ENCODE measurements at regions not wholly inside any gene's neighbourhood (a gene's known extent, or its start where the extent isn't known, plus 50 kb on each side); places are given as distances from the start of the nearest gene placed in this dataset.

GRCh38 chr22:48724899-48725298, 1102.8 kb downstream of the BRD1 start:
- no peak for TF ChIP-seq CTCF (IDR thresholded peaks at IDR 0.05; ENCODE audit: insufficient read depth, low read length, severe bottlenecking)
- Histone ChIP-seq H3K27me3 (ENCODE audit: control insufficient read depth, insufficient read depth, low read length) (no peaks in the 10 kb centered on the region), H3K36me3 (ENCODE audit: control insufficient read depth, insufficient read depth, low read length) (no peaks in the 10 kb centered on the region), H3K4me3 (ENCODE audit: low read depth, low read length) (no peak overlapping the region)
- no peak for DNase-seq (ENCODE audit: low read depth)
- FAIRE-seq = no peak

DNA sequence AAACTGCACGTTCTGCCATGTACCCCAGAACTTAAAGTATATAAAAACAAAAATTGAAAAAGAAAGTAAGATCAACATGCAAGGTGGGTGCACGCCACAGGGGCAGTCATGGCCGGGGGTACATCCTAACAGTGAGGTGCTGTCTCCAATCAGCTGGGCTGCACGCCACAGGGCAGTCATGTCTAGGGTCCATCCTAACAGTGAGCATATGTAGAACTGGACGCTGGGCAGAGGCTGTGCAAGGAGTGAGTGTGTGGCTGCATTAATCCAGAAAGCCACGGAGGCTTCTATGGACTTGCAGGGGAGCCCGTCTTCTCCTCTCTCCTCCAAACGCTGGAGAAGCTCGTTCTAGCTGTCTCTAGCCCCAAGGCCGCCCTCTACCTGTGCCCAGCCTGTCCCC, 1105.0 kb downstream of the BRD1 start:
- no peak overlapping the region for H3K4me3 ChIP-seq (ENCODE audit: low read depth, low read length)
- FAIRE-seq (no peak), DNase-seq (ENCODE audit: low read depth) (no peak)
- TF ChIP-seq CTCF (IDR thresholded peaks at IDR 0.05; ENCODE audit: insufficient read depth, low read length, severe bottlenecking) = no peak
- H3K36me3 ChIP-seq (ENCODE audit: control insufficient read depth, insufficient read depth, low read length) = no peaks in the 10 kb centered on the region
- no peaks in the 10 kb centered on the region for H3K27me3 ChIP-seq (ENCODE audit: control insufficient read depth, insufficient read depth, low read length)

GRCh38 chr22:48721395-48721669, 1106.3 kb downstream of the BRD1 start:
- DNase-seq (ENCODE audit: low read depth) (no peak), FAIRE-seq (no peak)
- Histone ChIP-seq H3K27me3 (ENCODE audit: control insufficient read depth, insufficient read depth, low read length) (no peaks in the 10 kb centered on the region), H3K4me3 (ENCODE audit: low read depth, low read length) (no peak overlapping the region), H3K36me3 (ENCODE audit: control insufficient read depth, insufficient read depth, low read length) (no peaks in the 10 kb centered on the region)
- TF ChIP-seq CTCF (IDR thresholded peaks at IDR 0.05; ENCODE audit: insufficient read depth, low read length, severe bottlenecking) = no peak

- Histone ChIP-seq H3K27me3 (ENCODE audit: control insufficient read depth, insufficient read depth, low read length) (no peaks in the 10 kb centered on the region), H3K36me3 (ENCODE audit: control insufficient read depth, insufficient read depth, low read length) (no peaks in the 10 kb centered on the region), H3K4me3 (ENCODE audit: low read depth, low read length) (no peak overlapping the region)
- DNase-seq (ENCODE audit: low read depth) (no peak), FAIRE-seq (no peak)
- TF ChIP-seq CTCF (IDR thresholded peaks at IDR 0.05; ENCODE audit: insufficient read depth, low read length, severe bottlenecking) = no peak
These were observed 1106.8 kb downstream of the BRD1 start for GRCh38 chr22:48720662-48721394.

- TF ChIP-seq CTCF (IDR thresholded peaks at IDR 0.05; ENCODE audit: insufficient read depth, low read length, severe bottlenecking) = no peak
- FAIRE-seq (no peak), DNase-seq (ENCODE audit: low read depth) (no peak)
- no peak overlapping the region for H3K4me3 ChIP-seq (ENCODE audit: low read depth, low read length)
- H3K36me3 ChIP-seq (ENCODE audit: control insufficient read depth, insufficient read depth, low read length) = no peaks in the 10 kb centered on the region
- H3K27me3 ChIP-seq (ENCODE audit: control insufficient read depth, insufficient read depth, low read length) = no peaks in the 10 kb centered on the region
These were observed 1107.6 kb downstream of the BRD1 start for GRCh38 chr22:48719978-48720661.

Measured in bronchial epithelial cell (primary cell).